LHCN-M2 (cell line): ENCODE measurements at regions not wholly inside any gene's neighbourhood (a gene's known extent, or its start where the extent isn't known, plus 50 kb on each side); places are given as distances from the start of the nearest gene placed in this dataset.
A peak's percentile ranks its signal among the peaks of the same experiment; 100 is the strongest.

Experiments used
- DNase-seq: peaks from one replicate; pipeline ENCODE4 v3.0.0-alpha.2; 2012; ENCODE audit warnings: low read depth

DNA sequence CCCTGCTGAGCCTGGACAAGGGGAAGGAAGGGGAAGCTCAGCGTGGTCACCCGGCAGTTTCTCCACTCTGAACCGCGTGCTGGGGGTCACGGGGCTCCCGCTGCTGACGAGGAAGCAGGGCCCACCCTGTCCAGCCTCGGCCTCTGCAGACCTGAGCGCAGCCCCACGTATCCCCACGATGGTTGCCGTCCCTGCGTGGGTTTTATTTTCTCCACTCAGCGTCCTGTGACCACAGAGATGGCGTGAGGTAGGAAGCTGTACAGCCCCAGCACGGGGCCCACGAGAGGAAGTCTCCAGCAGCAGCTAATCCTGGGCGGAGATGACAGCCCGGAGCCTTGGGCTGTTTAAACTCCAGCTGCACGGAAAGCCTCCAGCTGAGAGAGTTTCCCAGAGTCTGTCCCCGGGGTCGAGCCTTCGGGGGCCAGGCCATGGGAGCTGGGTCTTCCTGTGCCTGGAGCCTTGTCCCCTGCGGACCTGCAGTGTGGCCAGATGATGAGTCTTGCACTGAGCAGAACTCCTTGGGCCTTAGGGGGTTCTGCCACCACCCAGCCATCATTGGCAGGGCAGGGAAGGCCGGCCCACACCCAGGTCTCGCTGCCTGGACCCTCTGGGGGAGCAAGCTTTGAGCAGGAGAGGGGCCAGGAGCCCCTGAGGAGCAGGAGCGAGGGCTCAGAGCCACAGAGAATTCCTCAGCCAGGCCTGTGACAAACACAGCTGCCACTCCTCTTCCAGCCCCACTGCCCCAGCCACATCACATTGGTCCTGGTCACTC lies 72.8 kb upstream of the FAM20C start:
- DNase-seq, result no peak

DNA sequence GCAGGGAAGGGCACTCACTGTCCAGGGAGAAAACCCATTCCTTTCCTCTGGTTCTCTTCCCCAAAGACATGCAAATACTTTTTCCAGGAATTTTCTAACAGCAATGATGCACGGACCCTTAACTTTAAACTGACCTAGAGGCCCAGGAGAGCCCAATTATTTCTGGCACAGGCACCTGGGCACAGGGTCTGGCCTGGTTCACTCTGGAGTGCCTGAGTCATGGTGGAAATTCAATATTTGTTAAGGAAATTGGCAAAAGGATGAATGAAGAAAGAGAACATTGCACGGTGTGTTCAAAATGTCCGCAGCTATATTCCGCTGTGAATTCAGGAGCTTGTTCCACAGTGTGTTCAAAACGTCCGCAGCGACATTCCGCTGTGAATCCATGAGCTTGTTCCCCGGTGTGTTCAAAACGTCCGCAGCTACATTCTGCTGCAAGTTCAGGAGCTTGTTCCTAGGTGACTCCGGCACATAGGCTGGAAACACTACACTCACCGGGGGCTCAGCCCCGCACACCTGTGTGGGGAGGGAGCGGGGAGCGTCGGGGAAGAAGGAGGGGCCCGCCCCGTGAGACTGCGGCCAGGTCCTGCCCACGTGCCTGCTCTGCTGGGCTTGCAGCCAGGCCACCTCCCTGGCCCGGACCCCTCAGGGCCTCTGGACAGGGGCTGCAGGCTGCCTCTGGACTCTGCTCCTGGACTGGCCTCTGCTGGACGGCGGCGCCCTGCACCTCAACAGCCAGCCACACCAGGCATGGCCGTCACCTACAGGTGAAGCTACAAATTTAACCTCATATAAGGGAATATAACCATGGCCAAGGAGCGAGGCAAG lies 72.0 kb upstream of the FAM20C start:
- DNase-seq, result no peak

DNA sequence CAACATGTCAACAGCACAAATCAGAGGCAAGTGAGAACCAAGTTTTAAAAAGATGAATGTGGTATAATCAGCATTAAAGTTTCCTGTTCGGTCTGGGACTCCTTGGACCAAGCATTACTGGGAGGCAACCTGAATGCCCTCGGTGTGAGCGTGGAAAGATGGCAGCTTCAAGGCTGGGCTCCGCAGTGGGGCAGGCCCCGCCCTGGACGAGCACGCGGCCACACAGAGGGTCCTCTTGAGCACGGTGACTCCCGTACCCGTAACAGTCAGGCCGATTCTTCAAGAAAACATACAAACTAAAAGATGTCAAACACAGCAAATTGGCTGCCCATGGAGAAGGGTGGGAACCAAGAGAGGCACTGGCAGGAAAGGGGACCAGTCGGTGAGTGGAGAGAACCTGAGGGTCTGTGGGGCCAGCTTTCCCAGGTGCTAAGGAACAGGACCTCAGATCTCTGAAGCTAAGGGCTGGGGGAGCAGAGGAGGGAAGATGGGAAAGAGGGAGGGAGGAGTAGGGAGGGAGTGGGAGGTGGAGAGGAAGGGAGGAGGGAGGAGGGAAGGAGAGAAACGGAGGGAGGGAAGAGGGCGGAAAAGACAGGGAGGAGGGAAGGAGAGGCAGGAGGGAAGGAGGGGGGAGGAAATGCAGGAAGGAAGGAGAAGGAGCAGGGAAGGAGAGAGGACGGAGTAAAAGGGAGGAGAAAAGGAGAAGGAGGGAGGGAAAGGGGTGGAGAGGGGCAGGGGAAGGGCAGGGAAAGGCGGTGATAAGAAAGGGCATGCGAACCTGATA lies 71.2 kb upstream of the FAM20C start:
- no peak for DNase-seq

DNA sequence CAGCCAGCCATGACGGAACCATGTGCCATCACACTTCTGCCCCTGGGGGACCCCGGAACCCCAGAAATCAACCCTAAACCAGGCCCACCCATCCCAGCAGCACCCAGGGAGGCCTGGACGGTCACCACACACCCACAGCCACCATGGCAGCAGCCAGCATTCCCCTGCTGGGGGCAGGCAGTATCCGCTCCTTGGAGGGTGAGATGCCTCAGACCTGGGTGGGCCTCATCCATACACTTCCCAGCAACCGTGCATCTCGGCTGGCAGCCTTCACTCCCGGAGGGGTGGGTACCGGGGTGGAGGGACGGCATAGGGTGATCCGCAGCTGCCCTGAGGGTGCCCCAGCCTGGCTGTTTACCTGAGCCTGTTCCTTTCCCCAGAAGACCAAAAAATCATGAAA lies 69.1 kb upstream of the FAM20C start:
- no peak for DNase-seq

DNA sequence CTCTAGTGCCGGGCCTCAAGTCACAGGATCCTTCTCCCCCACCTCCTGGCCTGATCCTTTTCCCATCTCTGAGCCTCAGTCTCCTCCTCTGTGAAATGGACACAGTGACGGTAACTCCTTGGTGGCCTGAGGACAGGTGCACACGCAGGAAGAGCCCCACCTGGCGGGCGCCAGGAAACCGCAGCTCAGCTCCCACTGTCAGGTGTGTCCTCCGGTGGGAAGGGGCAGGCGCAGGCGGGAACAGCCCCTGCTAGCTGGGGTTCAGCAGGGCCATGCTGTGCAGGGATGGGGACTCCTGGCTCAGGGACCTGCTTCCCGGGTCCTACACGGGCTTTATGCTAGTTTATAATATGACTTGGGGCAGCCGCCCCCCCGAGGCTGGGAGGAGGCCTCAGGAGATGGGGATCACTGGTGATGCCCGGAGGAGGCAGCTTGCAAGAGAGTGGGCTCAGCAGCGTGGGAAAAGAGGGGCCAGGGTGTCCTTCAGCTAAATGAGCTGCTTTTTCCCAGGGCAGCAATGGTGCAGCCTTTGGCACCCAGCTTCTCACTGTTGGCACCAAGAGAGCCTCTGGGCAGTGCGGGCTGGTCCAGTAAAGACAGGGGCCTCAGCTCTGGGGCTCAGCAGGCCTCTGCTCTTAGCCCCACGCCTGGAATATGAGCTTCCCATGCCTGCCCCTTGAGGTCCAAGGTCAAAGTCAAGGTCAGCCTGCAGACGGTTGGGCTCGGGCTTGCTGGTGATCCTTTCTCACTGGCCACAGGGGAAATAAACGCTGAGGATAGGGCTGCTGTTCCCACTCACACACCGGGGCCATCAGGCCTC lies 68.0 kb upstream of the FAM20C start:
- DNase-seq, result no peak

DNA sequence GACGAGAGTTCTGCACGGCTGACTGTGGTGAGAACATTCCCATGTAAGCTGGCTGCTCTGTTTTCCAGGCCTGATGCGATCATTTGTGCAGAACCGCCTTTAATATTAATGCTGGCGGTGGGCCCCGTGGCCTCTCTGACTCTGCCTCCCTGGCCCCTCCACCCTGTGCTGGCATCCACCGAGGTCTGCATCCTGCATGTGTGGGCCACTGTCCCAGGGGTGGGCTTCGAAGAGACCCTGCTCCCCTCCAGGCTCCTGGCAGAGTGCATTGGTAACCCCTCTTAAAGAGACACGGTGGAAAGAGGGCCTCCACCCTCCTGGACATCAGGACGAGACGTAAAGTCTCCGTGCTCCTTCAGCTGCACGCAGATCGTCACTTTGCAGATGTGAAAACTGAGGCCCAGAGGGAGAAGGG lies 67.3 kb upstream of the FAM20C start:
- no peak for DNase-seq

DNA sequence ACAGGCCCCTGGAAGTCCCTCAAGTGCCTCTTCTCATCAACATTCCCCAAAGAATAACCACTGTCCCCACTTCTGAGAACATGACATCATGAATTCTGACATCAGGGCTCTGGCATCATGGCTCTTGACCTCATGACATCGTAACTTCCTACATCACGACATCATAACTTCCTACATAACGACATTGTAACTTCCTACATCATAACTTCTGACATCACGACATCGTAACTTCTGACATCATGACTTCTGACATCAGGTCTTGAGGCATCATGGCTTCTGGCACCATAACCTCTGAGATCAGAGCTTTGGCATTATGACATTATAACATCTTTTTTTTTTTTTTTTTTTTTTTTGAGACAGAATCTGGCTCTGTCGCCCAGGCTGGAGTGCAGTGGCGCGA lies 66.7 kb upstream of the FAM20C start:
- DNase-seq, result no peak

DNA sequence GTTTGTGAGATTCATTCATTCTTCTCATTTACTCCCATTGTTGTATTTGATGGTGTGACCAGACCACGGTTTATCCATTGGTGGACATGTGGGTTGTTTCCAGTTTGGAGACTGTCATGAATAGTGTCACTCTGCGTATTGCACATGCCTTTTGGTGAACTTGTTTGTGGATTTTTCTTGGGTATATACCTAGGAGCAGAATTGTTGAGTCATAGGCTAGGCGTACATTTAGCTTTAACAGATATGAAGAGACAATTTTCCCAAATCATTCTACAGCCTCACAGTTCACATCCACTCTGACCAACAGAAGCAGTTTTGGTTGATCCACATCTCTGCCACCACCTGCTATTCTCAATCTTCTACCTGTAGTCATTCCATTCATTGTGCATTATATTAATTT lies 66.0 kb upstream of the FAM20C start:
- DNase-seq, result no peak

DNA sequence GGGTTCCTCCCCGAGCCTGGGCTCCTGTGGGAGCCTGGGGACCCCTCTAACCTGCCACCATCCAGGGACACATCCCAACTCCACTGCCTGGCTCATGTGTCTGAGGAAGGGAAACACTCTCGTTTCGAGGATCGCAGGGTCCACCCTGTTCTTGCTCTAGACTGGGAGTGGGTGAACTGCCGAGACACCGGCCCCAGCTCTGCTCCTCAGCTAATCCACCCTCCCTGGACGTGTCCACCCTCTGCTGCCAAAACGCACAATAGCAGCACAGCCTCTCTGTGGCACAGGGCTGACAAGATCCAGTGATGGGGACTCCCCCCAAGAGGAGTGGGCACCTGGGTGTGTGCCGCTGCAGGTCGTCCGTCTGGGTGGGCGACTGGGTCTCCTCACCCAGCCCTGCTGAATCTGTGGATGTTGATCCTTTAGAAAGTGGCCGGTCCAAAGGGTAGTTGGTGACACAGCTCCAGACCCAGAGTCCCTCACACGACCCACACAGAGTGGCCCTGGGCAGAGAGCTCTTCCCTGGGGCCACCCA lies 65.2 kb upstream of the FAM20C start:
- DNase-seq, result no peak

DNA sequence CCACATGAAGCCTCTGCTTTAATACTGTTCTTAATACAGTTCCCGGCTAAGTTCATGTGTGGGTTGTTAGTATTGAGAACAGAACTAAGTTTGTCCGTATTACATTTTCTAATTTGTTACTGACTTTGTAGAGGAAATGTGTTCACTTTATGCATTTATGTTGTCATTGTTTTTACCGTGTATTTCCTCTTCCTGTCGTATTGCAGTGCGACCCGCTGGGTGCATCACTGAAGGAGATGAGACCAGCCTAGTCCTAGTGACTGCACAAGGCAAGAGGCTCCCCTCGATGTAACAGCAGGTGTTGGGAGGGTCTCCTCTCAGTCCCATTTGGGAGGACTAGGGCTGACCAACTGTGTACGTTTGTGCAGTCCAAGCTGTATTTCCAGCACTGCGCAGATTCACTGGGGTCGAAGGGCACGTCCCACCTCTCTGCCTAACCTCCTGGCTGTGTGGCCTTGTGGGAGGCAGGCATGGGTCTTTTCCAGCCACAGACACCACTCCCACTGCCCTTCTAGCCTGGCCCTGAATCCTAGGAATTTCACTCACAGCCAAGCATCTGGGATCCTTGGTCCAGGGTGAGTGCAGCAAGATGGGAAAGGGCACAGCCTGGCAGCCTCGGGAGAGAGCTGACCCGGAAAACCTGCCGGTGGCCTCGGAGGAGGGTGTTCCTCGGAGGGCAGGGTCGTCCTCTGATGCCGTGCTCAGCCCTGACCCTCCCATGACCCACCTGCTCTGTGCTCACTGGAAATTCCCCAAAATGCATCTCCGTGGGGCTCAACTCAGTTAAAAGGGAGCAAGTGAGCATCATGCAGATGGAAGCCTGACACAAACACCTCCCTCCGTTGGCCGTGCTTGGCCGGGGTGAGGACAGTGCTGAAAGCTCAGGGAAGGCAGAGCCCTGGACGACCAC lies 63.9 kb upstream of the FAM20C start:
- DNase-seq, result no peak

DNA sequence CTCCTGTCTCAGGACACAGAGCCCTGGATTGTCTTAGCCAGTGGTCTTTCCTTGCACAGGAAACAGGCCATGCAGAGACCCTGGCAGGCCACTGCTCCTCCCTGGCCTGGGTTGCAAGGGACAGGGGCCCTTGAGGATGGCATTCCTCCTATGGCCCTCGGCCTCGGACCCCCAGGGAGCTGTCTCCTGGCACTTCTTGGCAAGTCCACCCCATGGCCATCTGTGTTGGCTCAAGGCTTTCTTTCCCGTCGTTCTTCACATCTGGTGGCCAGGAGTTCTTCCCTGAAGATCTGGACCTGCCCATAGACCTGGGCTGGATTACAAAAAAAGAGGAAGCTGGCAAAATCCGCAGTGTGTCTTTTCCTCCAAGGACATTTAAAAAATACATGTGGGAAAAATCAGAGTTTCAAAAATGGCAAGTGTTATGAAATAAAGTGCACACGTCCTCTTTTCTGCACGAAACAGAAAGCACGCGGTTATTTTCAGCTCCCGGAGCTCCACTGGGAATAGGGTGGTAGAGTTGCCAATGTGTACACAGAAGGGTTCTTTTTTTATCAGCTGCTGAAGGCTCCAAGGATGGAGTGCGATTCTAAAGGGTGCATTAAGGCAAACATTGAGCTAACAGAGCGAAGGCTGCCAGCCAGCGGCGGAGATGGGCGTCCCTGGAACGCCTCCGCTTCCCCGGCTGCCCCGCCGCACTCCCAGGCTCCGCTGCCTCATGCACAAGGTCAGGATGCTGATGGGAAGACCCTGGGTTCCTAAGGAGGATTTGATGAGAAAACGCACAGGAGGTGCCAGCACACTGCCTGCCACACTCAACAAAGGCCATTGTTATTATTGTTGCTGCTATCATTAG lies 62.8 kb upstream of the FAM20C start:
- DNase-seq, result peak; percentile 49

DNA sequence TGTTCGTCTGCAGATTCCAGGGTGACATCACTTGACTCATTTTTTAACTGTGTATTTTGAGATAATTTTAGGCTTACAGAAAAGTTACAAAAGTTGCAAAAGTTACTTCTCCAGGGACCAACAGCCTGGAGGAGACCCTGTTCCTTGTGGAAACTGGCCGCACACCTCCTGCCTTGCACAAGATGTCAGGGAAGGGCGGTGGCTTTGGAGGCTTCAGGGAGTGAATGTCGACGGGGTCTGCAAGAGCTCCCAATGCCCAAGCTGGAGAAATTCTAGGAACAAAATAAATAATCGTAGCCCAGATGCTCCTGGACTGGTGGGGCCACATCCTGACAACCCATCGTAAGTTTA lies 62.2 kb upstream of the FAM20C start:
- DNase-seq, result no peak

DNA sequence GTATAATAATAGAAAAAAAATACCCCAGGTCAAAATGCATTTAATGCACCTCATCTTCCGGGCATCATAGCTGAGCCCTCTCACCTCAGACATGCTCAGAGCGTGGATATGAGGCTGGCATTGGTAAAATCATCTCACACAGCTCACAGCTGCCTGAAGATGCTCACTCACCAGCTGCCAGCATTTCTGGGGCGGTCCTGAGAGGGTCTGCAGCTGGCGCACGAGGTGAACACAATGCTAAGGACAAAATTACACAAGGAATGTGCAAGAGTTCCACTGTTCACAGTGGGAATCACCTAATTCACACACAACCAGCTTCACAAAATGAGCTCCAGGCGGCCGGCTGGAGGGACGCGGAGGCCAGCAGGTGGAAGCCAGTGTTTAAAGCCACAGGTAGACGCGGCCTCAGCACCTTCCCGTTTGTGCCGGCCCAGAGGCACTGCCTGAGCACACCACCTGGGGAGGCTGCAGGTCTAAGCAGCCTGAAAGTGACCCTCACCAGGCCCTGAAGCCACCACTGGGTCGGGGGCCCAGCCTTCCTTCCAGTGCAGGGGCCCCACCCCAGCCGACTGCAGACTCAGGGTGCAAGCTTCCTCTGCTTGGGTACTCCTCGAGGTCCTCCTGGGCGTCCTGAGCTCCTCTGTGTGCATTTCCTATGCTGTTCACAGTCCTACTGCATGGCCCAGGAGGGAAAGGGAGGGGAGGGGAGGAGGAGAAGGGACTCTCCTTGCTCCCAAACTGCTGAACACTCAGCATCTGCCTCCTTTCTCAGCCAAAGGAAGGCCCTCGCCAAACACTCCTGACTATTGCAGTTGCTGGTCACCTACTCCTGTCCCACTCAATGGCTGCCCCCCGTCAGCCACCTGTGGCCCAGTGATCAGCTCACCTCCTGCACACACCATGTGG lies 61.2 kb upstream of the FAM20C start:
- no peak for DNase-seq

DNA sequence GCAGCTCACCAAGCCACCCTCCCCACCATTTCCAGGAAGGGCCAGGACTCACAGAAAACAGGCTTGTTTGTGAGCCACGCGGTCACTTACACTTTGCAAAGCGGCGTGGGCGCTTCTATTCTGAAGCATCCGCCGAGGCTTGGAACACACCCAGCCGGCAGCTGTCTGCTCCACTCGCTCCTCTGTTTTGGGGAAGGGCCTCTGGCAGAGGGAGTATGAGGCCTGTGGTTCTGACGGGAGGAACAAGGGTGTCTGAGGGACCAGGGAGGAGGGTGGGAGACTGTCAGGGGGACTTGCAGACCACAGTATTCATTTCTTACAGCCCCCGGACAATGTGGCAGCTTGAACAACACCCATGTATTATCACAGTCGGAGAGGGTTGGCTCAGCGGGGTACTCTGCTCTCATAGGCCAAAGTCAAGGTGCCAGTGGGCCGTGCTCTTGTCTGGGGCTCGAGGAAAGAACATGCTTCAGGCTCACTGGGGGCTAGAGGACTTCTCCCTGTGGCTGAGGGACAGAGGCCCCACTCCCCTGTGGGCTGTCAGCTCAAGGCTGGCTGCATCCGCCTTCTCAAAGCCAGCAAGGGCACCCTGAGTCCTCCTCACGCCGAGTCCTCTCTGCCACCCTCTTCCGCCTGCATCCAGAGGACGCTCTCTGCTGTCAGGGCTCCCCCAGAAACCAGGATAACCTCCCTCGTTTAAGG lies 60.4 kb upstream of the FAM20C start:
- no peak for DNase-seq

DNA sequence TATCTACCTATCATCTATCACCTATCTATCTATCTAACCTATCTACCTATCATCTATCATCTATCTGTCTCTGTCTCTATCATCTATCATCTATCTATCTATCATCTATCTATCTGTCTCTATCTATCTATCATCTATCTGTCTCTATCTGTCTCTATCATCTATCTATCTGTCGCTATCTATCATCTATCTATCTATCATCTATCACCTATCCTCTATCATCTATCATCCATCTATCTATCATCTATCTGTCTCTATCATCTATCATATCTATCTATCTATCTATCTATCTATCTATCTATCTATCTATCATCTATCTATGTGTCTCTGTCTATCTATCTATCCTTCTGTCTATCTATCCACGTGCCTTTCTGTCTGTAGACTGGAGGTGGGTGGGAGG lies 59.5 kb upstream of the FAM20C start:
- no peak for DNase-seq

DNA sequence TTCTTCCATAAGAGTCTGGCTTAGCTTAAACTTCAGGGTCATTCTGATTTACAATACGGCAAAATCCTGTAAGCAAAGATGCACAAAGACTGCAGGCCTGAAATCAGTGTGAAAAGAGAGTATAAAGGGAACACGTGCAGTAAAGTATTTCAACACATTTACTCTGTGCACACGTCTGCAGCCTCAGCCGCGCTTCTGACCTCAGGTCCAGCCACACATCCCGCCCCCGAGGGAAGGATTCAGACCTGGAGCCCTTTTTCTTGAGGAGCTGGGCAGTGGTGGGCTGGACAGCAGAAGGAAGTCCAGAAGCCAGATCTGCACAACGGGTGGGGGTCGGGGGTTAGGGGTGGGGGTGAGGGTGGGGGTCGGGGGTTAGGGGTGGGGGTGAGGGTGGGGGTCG lies 58.9 kb upstream of the FAM20C start:
- no peak for DNase-seq

DNA sequence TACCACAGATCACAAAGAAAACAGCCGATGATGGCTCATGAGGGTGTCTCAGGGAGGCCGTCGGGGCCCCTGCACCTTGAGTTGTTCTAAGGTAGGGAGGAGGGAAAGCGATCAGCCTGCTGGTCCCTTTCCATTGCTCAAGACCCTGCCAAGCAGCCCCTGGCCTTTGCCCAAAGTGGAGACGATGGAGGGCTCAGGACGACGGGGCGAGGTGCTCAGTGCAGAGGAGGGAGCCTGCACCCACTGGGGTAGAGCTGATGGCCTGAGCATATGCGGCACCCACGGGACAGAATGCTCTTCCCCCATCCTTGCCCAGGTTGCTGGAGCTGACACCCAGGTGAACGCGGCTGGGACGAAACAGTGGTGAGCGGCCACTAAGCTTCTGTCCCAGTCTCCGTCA lies 58.3 kb upstream of the FAM20C start:
- DNase-seq, result no peak
